Prostate gland (tissue), 2 donors: ENCODE measurements at regions not wholly inside any gene's neighbourhood (a gene's known extent, or its start where the extent isn't known, plus 50 kb on each side); places are given as distances from the start of the nearest gene placed in this dataset.

Source experiments
- DNase-seq: peaks from one replicate; pipeline ENCODE4 v3.0.0-alpha.2; 2019; ENCODE audit warnings: low spot score
- H3K27ac ChIP-seq, 2 donors: fragments of 200-600 bp; sonication (generic); 2 replicates each; pipeline ENCODE4 v1.5.1; 2017 to 2019
- H3K27me3 ChIP-seq: fragments of 200-600 bp; sonication (generic); replicated peaks from 2 replicates; pipeline ENCODE4 v1.5.1; 2019; ENCODE audit not compliant: insufficient read depth
- H3K36me3 ChIP-seq, 2 donors: fragments of 200-600 bp; sonication (generic); 1 replicate in 1 of 2; 2 replicates in 1 of 2; pipeline versions ENCODE4 v1.5.1 to v1.8.1; 2017 to 2019
- H3K4me1 ChIP-seq: fragments of 200-600 bp; sonication (generic); replicated peaks from 2 replicates; pipeline ENCODE4 v1.5.1; 2019
- H3K4me3 ChIP-seq, 2 donors: fragments of 200-600 bp; sonication (generic); 2 replicates each; pipeline ENCODE4 v1.5.1; 2017 to 2019
- H3K9me3 ChIP-seq: fragments of 200-600 bp; sonication (generic); 2 replicates; pipeline ENCODE4 v1.5.1; 2017
- POLR2A ChIP-seq: fragments of 450-650 bp; IDR thresholded peaks from one replicate; pipeline ENCODE4 v1.6.1; 2016; ENCODE audit warnings: antibody characterized with exemption, mild to moderate bottlenecking
- POLR2AphosphoS5 ChIP-seq: sonication (generic); formaldehyde crosslinking; IDR thresholded peaks from one replicate; pipeline ENCODE4 v1.6.1; 2017; ENCODE audit warnings: antibody characterized with exemption
- whole genome bisulfite sequencing: methylation state at CpG from one replicate; pipeline ENCODE4 v1.1.5; 2018; 5-methylcytosine and 5-hydroxymethylcytosine counted together
- intact Hi-C: fragments of 100-400 bp; cut with DNase I; formaldehyde crosslinking; loops from one replicate; pipeline ENCODE4 v1.14.2; 2022
- TF ChIP-seq, protein P1 (sequence below), 4 experiments: fragments of 200-600 bp in 2 of 4; fragments of 450-650 bp in 2 of 4; sonication (generic) in 2 of 4; IDR thresholded peaks; 1 replicate in 3 of 4; 2 replicates in 1 of 4; pipeline ENCODE4 v1.5.1; 2016 to 2019; ENCODE audit warnings: antibody characterized with exemption in 4 of 4, mild to moderate bottlenecking in 2 of 4, moderate library complexity in 2 of 4

DNA sequence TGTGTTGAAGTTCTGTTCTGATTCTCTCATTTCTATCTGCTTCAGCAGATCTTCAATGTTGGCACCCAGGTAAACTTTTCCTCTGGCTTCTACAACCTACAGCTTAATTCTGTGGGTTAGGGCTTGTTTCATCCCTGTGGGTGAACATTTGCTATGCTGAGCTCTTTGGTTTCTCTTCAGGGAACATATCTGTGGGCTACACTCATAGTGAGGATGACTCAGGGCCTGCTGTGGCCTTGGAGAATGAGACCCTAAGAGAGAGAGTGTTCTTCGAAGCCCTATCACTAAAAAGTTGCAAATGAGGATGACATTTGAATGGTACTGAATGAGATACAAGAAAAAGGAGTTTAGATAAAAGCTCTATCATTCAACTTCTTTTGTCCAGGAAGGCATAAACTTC lies 346.2 kb upstream of the CBLB start:
- H3K36me3 ChIP-seq: no peaks in the 10 kb centered on the region
- TF ChIP-seq, protein P1, sequence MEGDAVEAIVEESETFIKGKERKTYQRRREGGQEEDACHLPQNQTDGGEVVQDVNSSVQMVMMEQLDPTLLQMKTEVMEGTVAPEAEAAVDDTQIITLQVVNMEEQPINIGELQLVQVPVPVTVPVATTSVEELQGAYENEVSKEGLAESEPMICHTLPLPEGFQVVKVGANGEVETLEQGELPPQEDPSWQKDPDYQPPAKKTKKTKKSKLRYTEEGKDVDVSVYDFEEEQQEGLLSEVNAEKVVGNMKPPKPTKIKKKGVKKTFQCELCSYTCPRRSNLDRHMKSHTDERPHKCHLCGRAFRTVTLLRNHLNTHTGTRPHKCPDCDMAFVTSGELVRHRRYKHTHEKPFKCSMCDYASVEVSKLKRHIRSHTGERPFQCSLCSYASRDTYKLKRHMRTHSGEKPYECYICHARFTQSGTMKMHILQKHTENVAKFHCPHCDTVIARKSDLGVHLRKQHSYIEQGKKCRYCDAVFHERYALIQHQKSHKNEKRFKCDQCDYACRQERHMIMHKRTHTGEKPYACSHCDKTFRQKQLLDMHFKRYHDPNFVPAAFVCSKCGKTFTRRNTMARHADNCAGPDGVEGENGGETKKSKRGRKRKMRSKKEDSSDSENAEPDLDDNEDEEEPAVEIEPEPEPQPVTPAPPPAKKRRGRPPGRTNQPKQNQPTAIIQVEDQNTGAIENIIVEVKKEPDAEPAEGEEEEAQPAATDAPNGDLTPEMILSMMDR (IDR thresholded peaks at IDR 0.05): no peak
- no peak for DNase-seq
- H3K9me3 ChIP-seq: no peaks in the 10 kb centered on the region
- no peak overlapping the region for H3K4me3 ChIP-seq
- no peaks in the 10 kb centered on the region for H3K4me1 ChIP-seq
- no peak overlapping the region for H3K27ac ChIP-seq
- intact Hi-C loops: no loop called here
- WGBS: 100% methylated on average over 1 of the region's 1 CpG
- H3K27me3 ChIP-seq: no peaks in the 10 kb centered on the region

DNA sequence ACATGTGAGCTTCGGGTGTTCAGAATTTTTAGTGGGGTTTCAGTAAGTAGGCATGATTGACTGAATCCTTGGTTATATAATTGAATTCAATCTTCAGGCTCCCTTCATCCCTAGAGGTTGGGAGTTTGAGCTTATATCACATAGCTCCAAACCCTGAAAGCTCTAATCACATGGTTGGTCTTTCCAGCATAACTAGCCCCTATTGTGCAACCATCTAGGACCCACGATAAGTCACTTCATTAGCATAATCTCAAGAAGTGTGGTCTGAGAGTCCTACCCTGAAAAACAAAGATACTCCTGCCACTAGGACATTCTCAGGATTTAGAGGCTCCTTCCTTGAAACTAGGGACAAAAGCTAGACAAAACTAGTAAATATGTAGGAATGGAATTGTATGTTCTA lies 348.9 kb upstream of the CBLB start:
- no peak for DNase-seq
- no peaks in the 10 kb centered on the region for H3K36me3 ChIP-seq
- WGBS: 87% methylated on average over 2 of the region's 2 CpGs
- H3K27me3 ChIP-seq: no peaks in the 10 kb centered on the region
- no peak overlapping the region for H3K27ac ChIP-seq
- TF ChIP-seq POLR2A (no peak), POLR2AphosphoS5 (no peak)
- TF ChIP-seq, protein P1 (IDR thresholded peaks at IDR 0.05): no peak
- no peaks in the 10 kb centered on the region for H3K4me1 ChIP-seq
- H3K4me3 ChIP-seq: no peak overlapping the region
- no peaks in the 10 kb centered on the region for H3K9me3 ChIP-seq
- intact Hi-C loops: no loop called here

DNA sequence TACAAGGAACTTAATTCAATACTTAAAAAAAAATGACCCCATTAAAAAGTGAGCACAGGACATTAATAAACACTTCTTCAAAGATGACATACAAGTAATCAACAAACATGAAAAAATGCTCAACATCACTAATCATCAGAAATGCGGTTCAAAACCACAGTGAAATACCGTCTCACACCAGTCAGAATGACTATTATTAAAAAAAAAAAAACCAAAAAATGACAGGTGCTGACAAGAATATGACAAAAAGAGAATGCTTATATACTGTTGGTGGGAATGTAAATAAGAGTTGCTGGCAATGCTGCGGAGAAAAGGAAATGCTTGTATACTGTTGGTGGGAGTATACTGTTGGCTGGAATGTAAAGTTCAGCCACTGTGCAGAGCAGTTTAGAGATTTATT lies 358.3 kb upstream of the CBLB start:
- no peak overlapping the region for H3K27ac ChIP-seq
- H3K27me3 ChIP-seq: no peaks in the 10 kb centered on the region
- WGBS: 93% methylated on average over 3 of the region's 3 CpGs
- H3K4me1 ChIP-seq: no peaks in the 10 kb centered on the region
- TF ChIP-seq, protein P1 (IDR thresholded peaks at IDR 0.05): no peak
- no peak for TF ChIP-seq POLR2AphosphoS5
- no peak for TF ChIP-seq POLR2A
- H3K9me3 ChIP-seq: no peaks in the 10 kb centered on the region
- intact Hi-C loops: no loop called here
- no peaks in the 10 kb centered on the region for H3K36me3 ChIP-seq
- DNase-seq: no peak
- H3K4me3 ChIP-seq: no peak overlapping the region

DNA sequence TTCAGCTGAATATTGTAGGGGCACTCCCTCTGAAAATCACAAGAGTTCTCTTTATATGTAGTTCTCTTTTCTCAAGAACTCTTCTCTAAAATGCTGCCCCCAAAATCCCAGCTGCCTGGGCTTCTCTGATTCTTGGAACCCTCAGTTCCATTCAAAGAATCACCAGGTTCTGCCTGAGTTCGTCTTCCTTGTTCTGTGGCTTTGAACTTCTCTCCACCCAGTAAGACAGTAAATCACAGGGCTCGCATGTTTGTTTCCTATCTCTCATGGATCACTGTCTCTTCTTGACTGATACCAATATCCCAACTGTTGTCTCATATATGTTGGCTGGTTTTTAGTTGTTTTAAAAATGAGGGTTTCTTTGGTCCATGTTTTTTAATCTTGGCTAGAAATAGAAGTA lies 359.5 kb upstream of the CBLB start:
- no peak for TF ChIP-seq POLR2AphosphoS5
- TF ChIP-seq POLR2A: no peak
- TF ChIP-seq, protein P1 (IDR thresholded peaks at IDR 0.05): no peak
- DNase-seq: no peak
- WGBS: 79% methylated on average over 2 of the region's 2 CpGs
- Histone ChIP-seq H3K4me3 (no peak overlapping the region), H3K4me1 (no peaks in the 10 kb centered on the region), H3K36me3 (no peaks in the 10 kb centered on the region), H3K27ac (no peak overlapping the region), H3K27me3 (no peaks in the 10 kb centered on the region), H3K9me3 (no peaks in the 10 kb centered on the region)
- intact Hi-C loops: no loop called here

DNA sequence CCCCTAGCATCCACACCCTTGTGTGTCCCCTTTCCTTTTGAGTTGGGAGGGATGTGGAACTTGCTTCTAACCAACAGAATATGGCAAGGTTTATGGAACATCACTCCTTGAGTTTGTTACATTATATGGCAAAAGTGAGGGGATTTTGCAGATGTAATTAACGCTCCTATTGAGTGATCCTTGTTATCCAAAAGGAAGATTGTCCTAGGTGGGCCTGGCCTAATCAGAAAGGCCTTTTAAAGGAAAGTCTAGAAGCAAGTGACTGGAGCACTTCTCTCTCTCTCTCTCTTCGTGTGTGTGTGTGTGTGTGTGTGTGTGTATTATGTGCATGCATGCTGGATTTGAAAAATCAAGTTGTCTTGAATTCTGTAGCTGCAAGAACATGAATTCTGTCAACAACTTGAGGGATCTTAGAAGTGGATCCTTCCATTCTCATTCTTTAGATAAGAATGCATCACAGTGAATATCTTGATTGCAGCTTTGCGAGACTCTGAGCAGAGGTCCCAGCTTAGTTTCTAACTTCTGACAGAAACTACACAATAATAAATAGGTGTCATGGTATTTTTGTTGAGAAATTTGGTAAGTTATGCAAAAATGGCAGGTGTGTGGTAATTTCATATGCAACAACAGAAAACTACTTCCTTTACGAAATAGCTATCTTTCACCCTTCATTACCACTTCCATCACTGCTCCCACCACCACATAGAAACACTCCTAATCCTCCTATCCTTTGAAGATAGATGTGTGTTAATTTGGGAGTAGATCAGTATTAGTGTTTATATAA lies 360.9 kb upstream of the CBLB start:
- Histone ChIP-seq H3K4me3 (no peak overlapping the region), H3K36me3 (no peaks in the 10 kb centered on the region), H3K4me1 (no peaks in the 10 kb centered on the region), H3K27me3 (no peaks in the 10 kb centered on the region), H3K27ac (no peak overlapping the region), H3K9me3 (no peaks in the 10 kb centered on the region)
- no peak for DNase-seq
- TF ChIP-seq, protein P1 (IDR thresholded peaks at IDR 0.05): no peak
- TF ChIP-seq POLR2AphosphoS5 (no peak), POLR2A (no peak)
- intact Hi-C loops: no loop called here
- WGBS: 87% methylated on average over 4 of the region's 4 CpGs
